ENCODE measurements at regions not wholly inside any gene's neighbourhood (a gene's known extent, or its start where the extent isn't known, plus 50 kb on each side); places are given as distances from the start of the nearest gene placed in this dataset.

- 80 to 92% methylated on average over 7 of the region's 7 CpGs for WGBS, 2 donors
- Histone ChIP-seq H3K27me3 (no peaks in the 10 kb centered on the region), H3K27ac (peak overlapping the region; percentile 63 to 87 (median 76)), H3K9me3 (no peaks in the 10 kb centered on the region), H3K36me3 (no peaks in the 10 kb centered on the region), H3K4me1 (peaks cover 0 to 49% (median 15%) of the 10 kb centered on the region in 4 donors), H3K4me3 (no peak overlapping the region)
- no peak for DNase-seq
- intact Hi-C loops (cut with DNase I): no loop called here
- TF ChIP-seq POLR2A (IDR thresholded peaks at IDR 0.05): no peak
- TF ChIP-seq CTCF (IDR thresholded peaks at IDR 0.05): no peak
- TF ChIP-seq POLR2AphosphoS5 (IDR thresholded peaks at IDR 0.05): no peak
- TF ChIP-seq EP300 (IDR thresholded peaks at IDR 0.05): no peak
Observed at GRCh38 chr22:23513705-23514104, 66.4 kb downstream of the IGLL1 start.

DNA sequence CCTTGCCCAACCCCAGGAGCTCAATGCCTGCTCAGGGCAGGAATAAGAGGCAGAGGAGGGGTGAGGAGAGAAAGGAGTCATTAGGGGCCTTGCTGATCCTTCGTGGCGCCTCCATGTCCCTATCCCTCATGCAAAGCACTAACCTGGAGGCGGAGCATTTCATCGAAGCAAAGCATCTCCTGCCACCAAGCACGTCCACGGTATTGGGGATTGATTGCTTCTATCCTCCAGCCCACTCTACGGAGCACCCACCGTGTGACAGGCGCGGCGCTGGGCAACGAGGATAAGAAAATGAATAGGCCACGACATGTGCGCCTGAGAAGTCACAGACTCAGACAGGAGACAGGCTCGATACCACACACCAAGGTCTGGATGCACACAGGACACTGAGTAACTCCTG lies 67.0 kb downstream of the IGLL1 start:
- Histone ChIP-seq H3K36me3 (no peaks in the 10 kb centered on the region), H3K27ac (peak overlapping the region in 3 of 4 donors; percentile 70 to 87 (median 81)), H3K9me3 (no peaks in the 10 kb centered on the region), H3K4me1 (peaks cover 0 to 49% (median 15%) of the 10 kb centered on the region in 4 donors), H3K27me3 (no peaks in the 10 kb centered on the region), H3K4me3 (no peak overlapping the region)
- WGBS, 2 donors: 87 to 94% methylated on average over 15 of the region's 15 CpGs
- no peak for DNase-seq
- intact Hi-C loops (cut with DNase I): no loop called here
- TF ChIP-seq POLR2AphosphoS5 (IDR thresholded peaks at IDR 0.05) (no peak), POLR2A (IDR thresholded peaks at IDR 0.05) (no peak), EP300 (IDR thresholded peaks at IDR 0.05) (no peak), CTCF (IDR thresholded peaks at IDR 0.05) (no peak)

GRCh38 chr22:23512721-23513120 lies 67.4 kb downstream of the IGLL1 start:
- H3K27ac ChIP-seq: peak overlapping the region in 3 of 4 donors; percentile 70 to 87 (median 81)
- DNase-seq: no peak
- no peaks in the 10 kb centered on the region for H3K27me3 ChIP-seq
- TF ChIP-seq POLR2AphosphoS5 (IDR thresholded peaks at IDR 0.05) (no peak), EP300 (IDR thresholded peaks at IDR 0.05) (no peak), POLR2A (IDR thresholded peaks at IDR 0.05) (no peak), CTCF (IDR thresholded peaks at IDR 0.05) (no peak)
- H3K4me1 ChIP-seq: peaks cover 0 to 49% (median 15%) of the 10 kb centered on the region in 4 donors
- no peaks in the 10 kb centered on the region for H3K9me3 ChIP-seq
- no peak overlapping the region for H3K4me3 ChIP-seq
- intact Hi-C loops (cut with DNase I): no loop called here
- 89 to 91% methylated on average over 5 of the region's 5 CpGs for WGBS, 2 donors
- no peaks in the 10 kb centered on the region for H3K36me3 ChIP-seq

GRCh38 chr22:23512348-23512705 lies 67.8 kb downstream of the IGLL1 start:
- Histone ChIP-seq H3K27ac (peak overlapping the region in 2 of 4 donors; percentile 81 to 87), H3K27me3 (no peaks in the 10 kb centered on the region), H3K9me3 (no peaks in the 10 kb centered on the region), H3K36me3 (no peaks in the 10 kb centered on the region), H3K4me3 (no peak overlapping the region), H3K4me1 (peaks cover 0 to 49% (median 15%) of the 10 kb centered on the region in 4 donors)
- no peak for DNase-seq
- TF ChIP-seq POLR2AphosphoS5 (IDR thresholded peaks at IDR 0.05) (no peak), CTCF (IDR thresholded peaks at IDR 0.05) (no peak), POLR2A (IDR thresholded peaks at IDR 0.05) (no peak), EP300 (IDR thresholded peaks at IDR 0.05) (no peak)
- 94 to 95% methylated on average over 5 of the region's 5 CpGs for WGBS, 2 donors
- intact Hi-C loops (cut with DNase I): no loop called here

Data from sigmoid colon (tissue), 6 donors.